GM12872 (cell line): ENCODE measurements at regions not wholly inside any gene's neighbourhood (a gene's known extent, or its start where the extent isn't known, plus 50 kb on each side); places are given as distances from the start of the nearest gene placed in this dataset.

Experiments used
- CTCF ChIP-seq: IDR thresholded peaks from 3 replicates; pipeline ENCODE4 v1.5.1; 2011; ENCODE audit warnings: low read depth, mild to moderate bottlenecking, low read length, moderate library complexity; ENCODE audit not compliant: insufficient read depth

GRCh38 chr4:29553846-29554245 is 1166.3 kb upstream of the PCDH7 start:
- no peak for TF ChIP-seq CTCF

- TF ChIP-seq CTCF: no peak
Observed at GRCh38 chr4:29558789-29559188, 1161.4 kb upstream of the PCDH7 start.

GRCh38 chr4:29559286-29559685 is 1160.9 kb upstream of the PCDH7 start:
- TF ChIP-seq CTCF: no peak

- TF ChIP-seq CTCF: no peak
Observed at GRCh38 chr4:29560452-29560851, 1159.7 kb upstream of the PCDH7 start.

GRCh38 chr4:29565256-29565655 is 1154.9 kb upstream of the PCDH7 start:
- TF ChIP-seq CTCF: no peak

- TF ChIP-seq CTCF: no peak
Observed at GRCh38 chr4:29566371-29566770, 1153.8 kb upstream of the PCDH7 start.

- TF ChIP-seq CTCF: no peak
Observed at GRCh38 chr4:29571322-29571721, 1148.8 kb upstream of the PCDH7 start.

- TF ChIP-seq CTCF: no peak
Observed at GRCh38 chr4:29578329-29578728, 1141.8 kb upstream of the PCDH7 start.
